Lower lobe of right lung (tissue), 2 donors: ENCODE measurements at regions not wholly inside any gene's neighbourhood (a gene's known extent, or its start where the extent isn't known, plus 50 kb on each side); places are given as distances from the start of the nearest gene placed in this dataset.
"Not testable (repeated sequence)": the region's sequence is repeated elsewhere in the genome, so short reads cannot be mapped to it uniquely, and the experiment has no call there.

Experiments
- ATAC-seq, 2 donors: fragments of 200-7000 bp; cut with Tn5 transposase; one replicate each; pipeline ENCODE4 v1.9.1; 2020 to 2022; ENCODE audit warnings: mild to moderate bottlenecking in 2 of 2, moderate library complexity in 2 of 2
- DNase-seq: peaks from one replicate; pipeline ENCODE4 v3.0.0-alpha.2; 2020
- H3K27ac ChIP-seq: fragments of 200-600 bp; one replicate; pipeline ENCODE4 v1.8.0; 2022
- H3K27me3 ChIP-seq: fragments of 200-600 bp; one replicate; pipeline ENCODE4 v1.8.0; 2022; ENCODE audit warnings: low read depth
- H3K36me3 ChIP-seq: fragments of 200-600 bp; one replicate; pipeline ENCODE4 v1.8.0; 2022; ENCODE audit warnings: mild to moderate bottlenecking
- H3K4me1 ChIP-seq: fragments of 200-600 bp; one replicate; pipeline ENCODE4 v1.8.0; 2022
- H3K4me3 ChIP-seq: fragments of 200-600 bp; one replicate; pipeline ENCODE4 v1.8.0; 2022; ENCODE audit warnings: mild to moderate bottlenecking
- H3K9me3 ChIP-seq: fragments of 200-600 bp; one replicate; pipeline ENCODE4 v1.8.0; 2022
- CTCF ChIP-seq: fragments of 200-600 bp; IDR thresholded peaks from one replicate; pipeline ENCODE4 v1.8.0; 2022; ENCODE audit warnings: antibody characterized with exemption, mild to moderate bottlenecking
- intact Hi-C: fragments of 100-400 bp; cut with DNase I; formaldehyde crosslinking; loops from one replicate; pipeline ENCODE4 v1.11.0; 2022
- donor health status: DM: no; HTN: yes; CAD: no; lungs with severe emphysema.

GRCh38 chr2:16055848-16056580 is 115.7 kb downstream of the MYCN start:
- H3K27me3 ChIP-seq, result no peaks in the 10 kb centered on the region
- H3K27ac ChIP-seq, result no peak overlapping the region
- ATAC-seq (no peak), DNase-seq (no peak)
- H3K4me1 ChIP-seq, result peaks cover 4% of the 10 kb centered on the region
- no peaks in the 10 kb centered on the region for H3K9me3 ChIP-seq
- TF ChIP-seq CTCF, result no peak
- no peaks in the 10 kb centered on the region for H3K36me3 ChIP-seq
- no peak overlapping the region for H3K4me3 ChIP-seq
- intact Hi-C loops, result no loop called here

- Histone ChIP-seq H3K27me3 (no peaks in the 10 kb centered on the region), H3K4me3 (no peak overlapping the region), H3K9me3 (no peaks in the 10 kb centered on the region), H3K36me3 (no peaks in the 10 kb centered on the region), H3K27ac (no peak overlapping the region), H3K4me1 (peaks cover 4% of the 10 kb centered on the region)
- DNase-seq, result no peak
- no peak for TF ChIP-seq CTCF
- ATAC-seq, result no peak
- intact Hi-C loops, result no loop called here
Observed at GRCh38 chr2:16053437-16054257, 113.3 kb downstream of the MYCN start.

- H3K4me3 ChIP-seq, ATAC-seq, H3K27ac ChIP-seq, H3K27me3 ChIP-seq, DNase-seq, intact Hi-C loops, H3K36me3 ChIP-seq, H3K4me1 ChIP-seq, H3K9me3 ChIP-seq: not testable (repeated sequence)
Observed at GRCh38 chr2:16052571-16053052, 112.3 kb downstream of the MYCN start.

- TF ChIP-seq CTCF, result no peak
- no peaks in the 10 kb centered on the region for H3K27me3 ChIP-seq
- no peaks in the 10 kb centered on the region for H3K36me3 ChIP-seq
- intact Hi-C loops, result no loop called here
- no peak overlapping the region for H3K27ac ChIP-seq
- ATAC-seq, result no peak
- no peak overlapping the region for H3K4me3 ChIP-seq
- H3K9me3 ChIP-seq, result no peaks in the 10 kb centered on the region
- peaks cover 4% of the 10 kb centered on the region for H3K4me1 ChIP-seq
- DNase-seq, result no peak
Observed at GRCh38 chr2:16051841-16052564, 111.7 kb downstream of the MYCN start.

GRCh38 chr2:16050908-16051489 is 110.6 kb downstream of the MYCN start:
- no peak for TF ChIP-seq CTCF
- H3K27me3 ChIP-seq, result no peaks in the 10 kb centered on the region
- H3K36me3 ChIP-seq, result no peaks in the 10 kb centered on the region
- no peak overlapping the region for H3K4me3 ChIP-seq
- H3K27ac ChIP-seq, result no peak overlapping the region
- DNase-seq (no peak), ATAC-seq (no peak)
- peaks cover 2% of the 10 kb centered on the region for H3K4me1 ChIP-seq
- no peaks in the 10 kb centered on the region for H3K9me3 ChIP-seq
- intact Hi-C loops, result no loop called here
